T-helper 2 cell (primary cell): ENCODE measurements at regions not wholly inside any gene's neighbourhood (a gene's known extent, or its start where the extent isn't known, plus 50 kb on each side); places are given as distances from the start of the nearest gene placed in this dataset.

ENCODE experiments used
- DNase-seq, 5 experiments: peaks; one replicate each; pipeline versions ENCODE4 v3.0.0 to v3.0.0-alpha.2; 2012 to 2022

GRCh38 chr20:22403632-22404361 is 180.6 kb downstream of the FOXA2 start:
- no peak for DNase-seq

GRCh38 chr20:22403022-22403631 is 181.2 kb downstream of the FOXA2 start:
- no peak for DNase-seq

GRCh38 chr20:22402550-22402949 is 181.8 kb downstream of the FOXA2 start:
- no peak for DNase-seq

GRCh38 chr20:22400440-22400839 is 183.9 kb downstream of the FOXA2 start:
- DNase-seq: no peak

GRCh38 chr20:22394583-22394982 is 189.8 kb downstream of the FOXA2 start:
- no peak for DNase-seq

- DNase-seq: no peak
Observed at GRCh38 chr20:22390543-22390903, 193.8 kb downstream of the FOXA2 start.

GRCh38 chr20:22389836-22390542 is 194.4 kb downstream of the FOXA2 start:
- no peak for DNase-seq

- DNase-seq: no peak
Observed at GRCh38 chr20:22387452-22387851, 196.9 kb downstream of the FOXA2 start.

- DNase-seq: no peak
Observed at GRCh38 chr20:22386306-22386623, 198.1 kb downstream of the FOXA2 start.

GRCh38 chr20:22385602-22386305 is 198.6 kb downstream of the FOXA2 start:
- no peak for DNase-seq

- DNase-seq: no peak
Observed at GRCh38 chr20:22384978-22385377, 199.4 kb downstream of the FOXA2 start.

GRCh38 chr20:22383156-22383555 is 201.2 kb downstream of the FOXA2 start:
- DNase-seq: no peak

- no peak for DNase-seq
Observed at GRCh38 chr20:22382742-22383141, 201.6 kb downstream of the FOXA2 start.

GRCh38 chr20:22381812-22382416 is 202.5 kb downstream of the FOXA2 start:
- DNase-seq: no peak

- DNase-seq: no peak
Observed at GRCh38 chr20:22379472-22379871, 204.9 kb downstream of the FOXA2 start.

GRCh38 chr20:22374678-22375590 is 209.4 kb downstream of the FOXA2 start:
- DNase-seq: no peak

GRCh38 chr20:22374066-22374465 is 210.3 kb downstream of the FOXA2 start:
- DNase-seq: no peak

- no peak for DNase-seq
Observed at GRCh38 chr20:22373164-22373895, 211.0 kb downstream of the FOXA2 start.

GRCh38 chr20:22371843-22372242 is 212.5 kb downstream of the FOXA2 start:
- peak in 1 of 5 experiments; percentile 2 for DNase-seq

GRCh38 chr20:22370137-22370536 is 214.2 kb downstream of the FOXA2 start:
- no peak for DNase-seq

GRCh38 chr20:22369100-22369499 is 215.3 kb downstream of the FOXA2 start:
- DNase-seq: no peak
